HG02798 (cell line): ENCODE measurements at regions not wholly inside any gene's neighbourhood (a gene's known extent, or its start where the extent isn't known, plus 50 kb on each side); places are given as distances from the start of the nearest gene placed in this dataset.
"Not testable (repeated sequence)": the region's sequence is repeated elsewhere in the genome, so short reads cannot be mapped to it uniquely, and the experiment has no call there.

Source experiments
- ATAC-seq: cut with Tn5 transposase; IDR thresholded peaks from one replicate; pipeline ENCODE4 v1.9.1; 2021; ENCODE audit warnings: mild to moderate bottlenecking; ENCODE audit not compliant: unreplicated experiment, poor library complexity

DNA sequence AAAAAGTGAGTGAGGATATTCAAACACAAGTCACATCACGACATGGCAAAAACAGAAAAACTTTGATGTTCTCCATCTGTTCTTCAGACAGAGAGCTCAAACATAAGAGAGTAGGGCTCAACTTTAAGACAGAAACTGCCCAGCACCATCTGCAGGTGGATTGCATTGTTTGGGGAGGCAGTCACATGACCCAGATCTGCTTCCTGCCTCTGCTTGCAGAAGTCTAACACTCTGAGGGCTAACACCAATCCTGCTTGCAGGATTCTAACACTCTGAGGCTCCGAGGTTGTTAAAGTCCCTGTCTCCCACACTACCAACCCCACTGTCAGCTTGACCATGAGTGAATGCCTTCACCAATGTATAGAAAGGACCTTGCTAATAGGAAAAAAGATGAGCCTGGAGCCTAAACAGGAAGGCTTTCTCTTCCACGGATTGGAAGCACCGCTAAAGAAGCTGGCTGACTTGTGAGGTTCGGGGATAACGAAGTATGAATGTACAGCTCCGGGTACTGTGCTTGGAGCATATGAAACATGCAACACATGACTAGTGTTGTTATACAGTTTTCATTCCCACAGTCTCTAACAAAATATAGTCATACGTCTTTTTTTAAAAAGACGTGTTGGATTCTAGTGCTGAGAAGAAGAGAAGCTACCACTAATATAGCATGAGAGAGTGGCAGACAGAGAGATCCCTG is 176.6 kb upstream of the CREB1 start:
- peak; percentile 96 for ATAC-seq

DNA sequence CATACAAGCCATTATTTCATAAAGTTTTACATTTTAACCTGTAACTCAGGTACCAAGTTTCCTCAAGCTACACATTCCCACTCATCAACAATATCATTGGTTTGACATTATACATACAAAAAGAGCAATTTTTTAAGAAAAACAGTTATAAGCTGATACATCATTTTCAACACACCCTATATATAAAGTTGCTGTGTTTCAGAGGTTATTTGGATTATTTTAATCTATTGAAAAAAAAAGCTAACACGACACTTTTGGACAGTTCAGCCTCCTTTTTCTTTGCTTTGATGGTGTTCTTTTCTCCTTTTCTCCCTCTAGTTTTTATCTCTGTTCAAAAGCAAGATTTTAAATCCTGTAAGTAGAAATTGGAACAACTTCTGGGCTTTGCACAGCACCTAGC is 175.9 kb upstream of the CREB1 start:
- ATAC-seq = no peak

DNA sequence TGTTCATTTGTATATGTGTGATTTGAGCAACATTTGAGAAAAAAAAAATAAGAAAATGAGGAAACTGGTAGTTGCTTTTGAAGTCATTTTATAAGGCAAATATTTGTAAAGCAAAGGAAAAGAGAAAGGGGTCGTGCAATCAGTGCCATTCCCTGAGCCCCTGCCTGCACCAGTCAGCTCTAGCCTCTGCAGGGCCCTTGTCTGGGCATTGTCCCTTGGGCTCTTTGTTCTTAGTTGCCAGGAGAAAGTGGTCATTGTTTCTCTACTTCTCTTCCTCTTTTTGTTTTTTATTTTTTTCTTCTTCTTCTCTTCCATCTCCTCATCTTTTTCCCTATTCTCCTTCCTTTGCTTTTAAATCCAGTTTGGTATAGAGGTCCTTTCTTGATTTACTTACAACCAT is 175.3 kb upstream of the CREB1 start:
- ATAC-seq = no peak

DNA sequence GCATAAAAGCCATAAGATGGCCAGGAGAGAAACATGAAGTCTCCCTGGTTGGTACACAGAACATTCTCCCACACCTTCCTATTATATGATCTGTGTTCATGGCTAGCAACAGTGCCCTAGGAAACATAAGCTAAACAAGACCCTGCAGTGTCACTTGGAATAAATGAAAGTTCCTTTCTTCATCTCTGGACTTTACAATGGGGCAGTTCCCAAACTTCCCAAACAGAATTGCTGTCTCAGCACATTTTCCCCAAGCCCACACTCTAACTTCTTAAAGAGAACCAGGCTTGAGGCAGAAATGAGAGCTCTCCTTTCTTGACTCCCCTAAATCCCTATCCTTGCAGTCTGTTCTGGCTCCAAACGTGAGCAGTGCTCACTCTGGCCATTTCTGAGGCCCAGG is 173.2 kb upstream of the CREB1 start:
- no peak for ATAC-seq

DNA sequence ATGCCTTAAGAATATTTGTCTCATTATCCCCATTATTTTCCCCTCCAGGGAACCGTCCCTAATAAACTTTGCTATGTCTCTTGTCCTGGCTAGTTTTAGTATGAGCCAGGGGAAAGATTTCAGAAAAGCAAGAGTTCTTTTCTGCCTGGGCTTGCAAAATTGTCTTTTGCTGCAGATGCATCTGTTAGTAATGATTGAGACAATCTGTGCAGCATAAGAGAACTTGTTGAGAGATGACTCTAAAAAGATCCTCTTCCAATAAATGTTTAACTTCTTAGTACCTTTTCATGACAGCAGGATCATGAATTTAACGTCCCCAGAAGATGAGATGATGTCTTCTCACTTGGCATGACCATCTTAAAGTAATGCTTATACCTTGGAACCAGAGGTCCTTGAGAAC is 172.5 kb upstream of the CREB1 start:
- no peak for ATAC-seq

DNA sequence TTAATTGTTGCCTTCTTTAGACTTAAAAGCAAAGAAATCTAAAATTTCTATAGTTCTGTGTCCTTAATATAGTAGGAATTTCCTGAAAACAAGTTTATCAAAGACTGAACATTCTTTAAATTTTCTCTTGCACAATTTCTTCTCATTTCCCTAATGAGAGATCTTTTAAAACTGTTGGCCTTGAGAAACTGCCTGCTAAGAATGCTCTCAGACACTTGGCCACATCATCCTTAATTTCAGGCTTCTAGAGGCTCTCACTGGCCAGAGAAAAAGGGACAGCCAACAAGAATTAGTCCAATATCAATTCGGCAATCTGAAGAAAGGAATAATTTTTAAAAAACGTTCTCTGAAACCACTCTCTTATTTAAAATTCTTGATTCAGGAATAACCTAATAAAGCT is 167.0 kb upstream of the CREB1 start:
- ATAC-seq = no peak

DNA sequence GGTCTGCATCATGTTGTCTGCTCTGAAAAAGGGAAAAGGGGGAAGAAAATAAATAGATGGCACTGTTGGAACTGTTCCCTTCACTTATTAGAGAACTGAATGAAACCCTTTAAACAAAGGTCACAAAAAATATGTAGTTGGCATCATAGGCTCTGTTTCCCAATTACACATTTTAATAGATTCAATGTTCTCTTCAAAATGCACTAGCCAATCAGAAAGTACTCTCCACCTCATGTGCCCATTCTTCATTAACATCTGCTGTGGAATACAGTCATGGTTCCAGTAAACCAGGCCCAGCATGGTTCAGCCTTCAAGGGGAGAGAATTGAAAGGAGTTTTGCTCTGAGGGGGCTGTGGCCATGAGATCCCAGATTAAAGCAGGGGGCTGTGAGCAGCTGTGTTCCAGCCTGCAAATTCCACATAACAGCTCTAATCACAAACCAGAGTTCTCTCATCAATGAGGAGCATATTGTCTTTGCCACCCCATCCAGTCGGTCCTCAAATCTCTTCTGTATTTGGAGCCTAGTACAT is 165.9 kb upstream of the CREB1 start:
- ATAC-seq = no peak

DNA sequence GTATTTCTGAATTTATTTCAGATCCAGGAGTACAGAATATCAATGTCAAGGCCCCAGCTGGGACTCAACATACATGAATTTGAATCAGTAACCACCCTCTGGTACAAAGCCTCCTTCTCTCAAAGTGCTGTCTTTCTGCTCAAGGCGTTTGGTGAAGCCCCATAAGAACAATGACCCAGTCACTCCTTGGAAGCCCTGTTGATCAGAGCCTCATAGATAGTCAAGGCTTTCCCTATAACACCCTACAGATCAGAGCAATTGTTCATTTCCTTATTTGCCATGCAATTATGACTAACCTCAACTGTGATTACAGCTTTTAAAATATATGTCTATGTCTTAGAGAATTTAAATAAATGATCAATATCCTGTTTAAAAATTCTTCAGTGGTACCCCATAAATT is 159.1 kb upstream of the CREB1 start:
- no peak for ATAC-seq

DNA sequence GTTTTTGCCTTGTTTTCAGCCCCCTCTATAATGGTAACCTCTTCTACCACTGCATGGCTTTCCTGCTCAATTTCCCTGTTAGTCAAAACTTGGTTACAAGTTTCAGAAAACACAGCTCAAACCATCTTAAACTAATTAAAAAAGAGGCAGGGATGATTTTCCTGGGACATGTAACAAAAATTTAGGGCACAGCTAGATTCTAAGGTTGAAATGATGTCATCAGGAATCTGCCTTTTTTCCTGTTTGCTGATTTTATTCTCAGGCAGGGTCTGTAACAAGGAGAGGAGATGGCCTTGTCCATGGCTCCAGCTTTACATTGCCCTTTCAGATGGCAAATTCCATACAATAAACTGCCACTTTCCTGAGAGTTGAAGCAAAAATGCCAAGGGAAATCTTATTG is 157.9 kb upstream of the CREB1 start:
- ATAC-seq = no peak

DNA sequence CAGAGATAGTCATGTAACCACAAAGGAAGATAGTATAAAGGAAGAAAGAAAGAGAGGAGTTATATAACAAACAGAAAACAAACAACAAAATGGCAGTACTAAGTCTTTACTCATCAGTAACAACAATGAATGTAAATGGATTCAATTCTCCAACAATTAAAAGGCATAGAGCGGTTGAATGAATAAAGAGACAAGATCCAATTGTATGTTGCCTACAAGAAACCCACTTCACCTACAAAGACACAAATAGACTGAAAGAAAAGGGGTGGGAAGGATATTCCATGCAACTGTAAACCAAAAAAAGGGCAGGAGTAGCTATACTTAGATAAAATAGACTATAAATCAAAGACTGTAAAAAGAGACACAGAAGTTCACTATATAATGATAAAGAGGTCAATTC is 157.3 kb upstream of the CREB1 start:
- no peak for ATAC-seq

DNA sequence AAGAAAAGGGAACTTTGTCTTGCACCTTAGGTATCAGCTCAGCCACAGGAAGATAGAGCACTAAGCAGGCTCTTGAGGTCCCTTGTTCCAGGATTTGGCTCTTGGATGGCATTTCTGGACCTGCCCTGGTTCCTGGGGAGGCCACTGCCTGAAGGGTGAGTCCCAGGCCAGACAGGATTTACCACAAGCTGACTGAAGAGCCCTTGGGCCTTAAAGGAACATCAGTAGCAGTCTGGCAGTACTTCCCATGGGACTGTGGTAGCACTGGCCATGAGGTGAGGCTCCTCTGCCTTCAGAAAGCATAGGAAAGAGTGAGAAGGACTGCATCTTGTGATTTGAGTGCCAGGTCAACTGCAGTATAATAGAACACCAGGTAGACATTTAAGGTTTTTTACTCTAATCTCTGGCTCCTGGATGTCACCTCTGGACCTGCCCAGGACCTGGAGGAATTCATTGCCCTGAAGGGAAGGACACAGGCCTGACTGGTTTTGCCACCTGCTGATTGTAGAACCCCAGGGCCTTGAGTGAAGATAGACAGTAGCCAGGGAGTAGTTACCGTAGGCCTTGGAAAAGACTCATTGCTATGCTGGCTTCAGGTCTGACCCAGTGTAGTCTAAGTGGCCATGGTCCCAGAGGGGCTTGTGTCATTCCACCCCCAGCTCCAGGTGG is 154.4 kb upstream of the CREB1 start:
- no peak for ATAC-seq

DNA sequence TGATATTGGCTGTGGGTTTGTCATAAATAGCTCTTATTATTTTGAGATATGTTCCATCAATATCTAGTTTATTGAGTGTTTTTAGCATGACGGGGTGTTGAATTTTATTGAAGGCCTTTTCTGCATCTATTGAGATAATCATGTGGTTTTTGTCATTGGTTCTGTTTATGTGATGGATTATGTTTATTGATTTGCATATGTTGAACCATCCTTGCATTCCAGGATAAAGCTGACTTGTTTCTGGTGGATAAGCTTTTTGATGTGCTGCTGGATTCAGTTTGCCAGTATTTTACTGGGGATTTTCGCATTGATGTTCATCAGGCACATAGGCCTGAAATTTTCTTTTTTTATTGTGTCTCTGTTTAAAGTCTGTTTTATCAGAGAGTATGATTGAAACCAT is 151.1 kb upstream of the CREB1 start:
- not testable (repeated sequence) for ATAC-seq

DNA sequence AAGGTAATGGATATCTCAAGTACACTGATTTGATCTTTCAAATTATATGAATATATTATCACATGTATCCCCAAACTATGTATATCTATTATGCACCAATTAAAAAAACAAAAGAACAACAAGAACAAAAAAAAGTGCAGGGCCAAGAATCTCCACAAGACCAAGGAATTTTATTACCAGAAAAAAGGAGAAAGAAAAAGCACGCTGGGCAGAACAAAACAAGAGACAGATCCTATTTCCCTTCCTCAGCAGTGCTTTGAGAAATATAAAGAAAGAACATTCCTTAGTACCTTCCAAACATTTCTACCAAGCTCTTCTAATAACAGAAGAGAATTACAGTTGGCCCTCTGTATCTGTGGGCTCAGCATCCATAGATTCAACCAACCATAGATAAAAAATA is 144.7 kb upstream of the CREB1 start:
- no peak for ATAC-seq

DNA sequence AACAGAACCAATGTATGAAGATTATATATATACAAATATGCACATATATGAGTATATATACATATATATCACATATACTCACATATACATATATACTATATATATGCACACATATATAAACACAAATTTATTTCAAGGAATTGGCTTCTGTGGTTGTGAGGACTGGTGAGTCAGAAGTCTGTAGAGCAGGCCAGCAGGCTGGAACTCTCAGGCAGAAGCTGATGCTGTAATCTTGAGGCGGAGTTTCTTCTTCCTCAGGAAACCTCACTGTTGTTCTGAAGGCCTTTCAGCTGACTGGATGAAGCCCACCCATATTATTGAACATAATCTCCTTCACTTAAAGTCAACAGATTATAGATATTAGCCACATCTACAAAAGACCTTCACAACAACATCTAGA is 143.9 kb upstream of the CREB1 start:
- ATAC-seq = no peak

DNA sequence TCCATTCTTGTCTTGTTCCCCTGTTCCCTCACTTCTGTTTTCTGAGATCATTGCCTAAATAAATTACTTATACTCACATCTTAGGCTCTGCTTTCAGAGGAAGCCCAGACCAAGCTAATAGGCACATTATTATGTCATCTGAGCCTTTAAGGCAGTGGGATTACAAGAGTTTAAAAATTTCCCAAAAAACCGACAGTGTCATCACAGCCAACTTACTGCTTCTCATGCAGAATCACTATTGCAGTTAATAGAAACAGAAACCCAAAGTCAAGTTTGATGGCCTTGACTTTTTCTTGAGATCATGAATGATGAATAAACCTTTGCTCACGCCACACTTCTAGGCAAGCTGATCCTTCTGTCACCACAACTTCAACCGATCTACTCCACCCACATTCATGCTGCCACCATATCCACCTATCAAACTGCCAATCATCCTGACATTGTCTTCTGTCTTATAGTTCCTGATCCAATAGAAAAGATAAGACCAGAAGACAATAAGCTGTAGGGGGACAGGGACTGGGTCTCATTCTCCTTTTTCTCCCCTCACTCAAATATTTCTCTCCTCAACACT is 142.7 kb upstream of the CREB1 start:
- ATAC-seq = no peak

DNA sequence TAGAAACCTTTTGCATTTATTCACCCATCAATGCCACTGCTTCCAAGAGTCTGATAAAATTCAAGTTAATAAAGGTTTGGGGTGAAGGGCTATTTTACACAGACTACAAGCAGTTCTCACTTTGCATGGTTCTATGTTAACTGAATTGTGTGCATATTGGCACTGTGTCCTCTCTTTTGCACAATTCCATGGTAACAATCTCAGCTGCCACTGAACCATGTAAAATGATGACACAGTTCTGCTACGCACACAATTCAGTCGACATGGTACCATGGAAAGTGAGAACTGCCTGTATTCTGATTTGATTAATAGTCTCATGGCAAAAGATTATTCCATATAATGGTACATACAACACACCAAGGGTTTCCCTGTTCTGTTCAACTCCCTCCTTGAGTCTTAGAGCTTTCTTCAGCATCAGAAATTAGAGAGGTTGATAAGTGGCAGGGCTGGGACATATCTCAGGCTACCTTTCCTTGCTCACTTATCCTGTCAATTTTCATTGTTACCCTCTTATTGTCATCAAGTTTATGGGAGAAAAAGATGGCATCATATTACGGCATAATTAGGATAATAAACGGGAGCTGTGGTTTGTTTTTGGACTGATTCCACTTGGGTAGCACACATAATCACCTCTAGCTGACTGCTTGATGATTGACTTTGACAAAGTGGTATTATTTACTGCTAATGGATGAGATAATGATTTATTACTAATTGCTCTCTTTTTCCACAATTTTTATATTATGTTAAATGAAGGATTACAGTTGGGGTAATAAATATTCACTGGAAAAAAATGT is 139.3 kb upstream of the CREB1 start:
- no peak for ATAC-seq

DNA sequence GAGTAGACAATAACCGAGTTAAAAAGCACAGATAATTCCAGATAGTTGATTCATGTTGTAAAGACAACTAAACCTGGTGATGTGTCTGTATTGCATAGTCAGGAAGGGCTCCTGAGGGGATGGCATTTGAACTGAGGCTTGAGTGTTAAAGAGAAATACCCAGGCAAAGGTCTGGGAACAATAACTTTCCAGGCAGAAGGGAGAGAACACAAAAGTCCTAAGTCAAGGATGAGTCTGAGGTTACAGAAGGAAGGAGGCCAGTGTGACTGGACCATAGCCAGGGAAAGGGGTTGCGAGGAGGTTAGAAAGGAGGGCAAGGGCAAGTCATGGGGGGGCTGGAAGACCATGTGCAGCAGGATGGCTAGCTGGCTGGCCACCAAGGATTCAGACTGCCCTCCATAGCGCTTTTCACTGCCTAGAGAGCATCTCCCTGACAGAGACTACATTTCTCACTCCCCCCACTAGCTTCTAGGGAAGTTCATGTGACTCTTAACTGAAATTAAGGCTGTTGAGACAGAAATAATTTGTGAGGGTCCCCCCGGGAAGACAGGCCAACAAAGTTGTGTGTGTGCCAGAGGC is 135.5 kb upstream of the CREB1 start:
- ATAC-seq = no peak

DNA sequence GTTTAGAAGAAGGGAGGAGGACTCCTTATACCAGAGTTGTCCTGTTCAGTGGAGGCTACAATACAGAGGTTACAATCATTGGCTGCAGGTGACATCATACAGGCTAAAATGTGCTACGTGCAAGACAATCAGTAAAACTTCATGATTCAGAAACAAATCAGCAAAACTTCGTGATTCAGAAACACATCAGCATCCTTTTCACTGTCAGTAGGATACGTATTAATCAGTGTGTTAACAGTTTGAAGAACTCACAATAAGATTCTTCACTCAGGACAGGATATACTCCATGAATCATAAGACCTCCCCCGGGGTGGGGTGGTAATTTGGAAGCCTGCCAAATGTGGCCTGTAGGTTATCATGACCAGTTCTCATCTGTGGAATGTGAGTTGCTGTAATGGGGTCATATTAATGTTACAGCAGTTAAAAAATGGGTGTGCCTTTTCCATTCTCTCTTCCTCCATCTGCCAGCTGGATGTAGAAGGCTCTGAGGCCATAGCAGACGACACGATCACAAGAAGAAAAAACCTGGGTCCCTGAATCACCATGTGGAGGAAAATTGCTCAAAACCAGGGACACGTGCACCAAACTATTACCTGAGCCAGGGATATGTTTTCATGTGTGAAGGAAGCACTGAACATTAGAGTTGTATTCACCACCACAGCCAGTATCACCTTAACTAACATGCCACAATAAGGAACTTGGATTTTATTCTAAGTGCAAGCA is 134.8 kb upstream of the CREB1 start:
- ATAC-seq = no peak

DNA sequence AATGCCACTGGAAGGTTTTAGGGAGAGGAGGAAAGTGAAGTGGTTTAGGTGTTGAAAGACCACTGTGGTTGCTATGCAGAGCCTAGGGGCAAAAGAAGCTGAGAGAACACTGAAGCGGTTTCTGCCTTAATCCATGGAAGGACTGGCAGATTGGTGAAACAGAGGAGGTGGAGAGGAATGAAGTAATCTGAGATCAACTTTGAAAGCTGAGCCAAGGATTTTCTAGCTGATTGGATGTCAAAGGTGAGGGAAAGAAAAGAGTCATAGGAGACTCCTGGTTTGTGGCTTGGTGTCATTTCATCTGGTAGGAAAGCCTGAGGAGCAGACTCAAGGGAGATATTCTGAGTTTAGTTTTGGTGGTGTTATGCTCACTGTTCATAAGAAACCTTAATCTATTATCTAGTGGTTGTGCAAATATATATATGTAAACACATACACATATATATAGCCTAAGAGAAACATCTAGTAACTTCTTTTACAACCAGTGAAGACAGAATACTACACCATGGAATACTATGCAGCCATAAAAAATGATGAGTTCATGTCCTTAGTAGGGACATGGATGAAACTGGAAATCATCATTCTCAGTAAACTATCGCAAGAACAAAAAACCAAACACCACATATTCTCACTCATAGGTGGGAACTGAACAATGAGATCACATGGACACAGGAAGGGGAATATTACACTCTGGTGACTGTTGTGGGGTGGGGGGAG is 134.1 kb upstream of the CREB1 start:
- no peak for ATAC-seq
